ENCODE measurements at regions not wholly inside any gene's neighbourhood (a gene's known extent, or its start where the extent isn't known, plus 50 kb on each side); places are given as distances from the start of the nearest gene placed in this dataset.

DNA sequence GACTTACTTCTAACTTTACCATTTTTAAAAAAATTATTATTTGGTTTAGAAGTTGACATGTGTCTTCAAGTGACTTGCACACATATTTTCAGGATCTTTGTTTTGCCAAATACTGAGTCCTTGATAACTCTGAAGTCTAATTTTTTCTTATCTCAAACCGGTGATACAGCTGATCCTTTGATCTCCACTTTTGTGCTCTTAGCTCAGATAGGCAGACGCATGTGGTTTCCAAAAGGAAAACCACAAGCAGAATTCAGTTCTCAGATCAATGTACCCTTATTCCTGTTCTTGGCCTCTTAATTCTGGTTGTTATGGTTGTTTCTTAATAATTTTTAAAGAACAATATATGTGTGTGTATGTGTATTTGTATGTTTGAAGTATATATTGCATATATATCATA, 238.3 kb upstream of the EDIL3 start (continued):
- TF ChIP-seq, protein P1, sequence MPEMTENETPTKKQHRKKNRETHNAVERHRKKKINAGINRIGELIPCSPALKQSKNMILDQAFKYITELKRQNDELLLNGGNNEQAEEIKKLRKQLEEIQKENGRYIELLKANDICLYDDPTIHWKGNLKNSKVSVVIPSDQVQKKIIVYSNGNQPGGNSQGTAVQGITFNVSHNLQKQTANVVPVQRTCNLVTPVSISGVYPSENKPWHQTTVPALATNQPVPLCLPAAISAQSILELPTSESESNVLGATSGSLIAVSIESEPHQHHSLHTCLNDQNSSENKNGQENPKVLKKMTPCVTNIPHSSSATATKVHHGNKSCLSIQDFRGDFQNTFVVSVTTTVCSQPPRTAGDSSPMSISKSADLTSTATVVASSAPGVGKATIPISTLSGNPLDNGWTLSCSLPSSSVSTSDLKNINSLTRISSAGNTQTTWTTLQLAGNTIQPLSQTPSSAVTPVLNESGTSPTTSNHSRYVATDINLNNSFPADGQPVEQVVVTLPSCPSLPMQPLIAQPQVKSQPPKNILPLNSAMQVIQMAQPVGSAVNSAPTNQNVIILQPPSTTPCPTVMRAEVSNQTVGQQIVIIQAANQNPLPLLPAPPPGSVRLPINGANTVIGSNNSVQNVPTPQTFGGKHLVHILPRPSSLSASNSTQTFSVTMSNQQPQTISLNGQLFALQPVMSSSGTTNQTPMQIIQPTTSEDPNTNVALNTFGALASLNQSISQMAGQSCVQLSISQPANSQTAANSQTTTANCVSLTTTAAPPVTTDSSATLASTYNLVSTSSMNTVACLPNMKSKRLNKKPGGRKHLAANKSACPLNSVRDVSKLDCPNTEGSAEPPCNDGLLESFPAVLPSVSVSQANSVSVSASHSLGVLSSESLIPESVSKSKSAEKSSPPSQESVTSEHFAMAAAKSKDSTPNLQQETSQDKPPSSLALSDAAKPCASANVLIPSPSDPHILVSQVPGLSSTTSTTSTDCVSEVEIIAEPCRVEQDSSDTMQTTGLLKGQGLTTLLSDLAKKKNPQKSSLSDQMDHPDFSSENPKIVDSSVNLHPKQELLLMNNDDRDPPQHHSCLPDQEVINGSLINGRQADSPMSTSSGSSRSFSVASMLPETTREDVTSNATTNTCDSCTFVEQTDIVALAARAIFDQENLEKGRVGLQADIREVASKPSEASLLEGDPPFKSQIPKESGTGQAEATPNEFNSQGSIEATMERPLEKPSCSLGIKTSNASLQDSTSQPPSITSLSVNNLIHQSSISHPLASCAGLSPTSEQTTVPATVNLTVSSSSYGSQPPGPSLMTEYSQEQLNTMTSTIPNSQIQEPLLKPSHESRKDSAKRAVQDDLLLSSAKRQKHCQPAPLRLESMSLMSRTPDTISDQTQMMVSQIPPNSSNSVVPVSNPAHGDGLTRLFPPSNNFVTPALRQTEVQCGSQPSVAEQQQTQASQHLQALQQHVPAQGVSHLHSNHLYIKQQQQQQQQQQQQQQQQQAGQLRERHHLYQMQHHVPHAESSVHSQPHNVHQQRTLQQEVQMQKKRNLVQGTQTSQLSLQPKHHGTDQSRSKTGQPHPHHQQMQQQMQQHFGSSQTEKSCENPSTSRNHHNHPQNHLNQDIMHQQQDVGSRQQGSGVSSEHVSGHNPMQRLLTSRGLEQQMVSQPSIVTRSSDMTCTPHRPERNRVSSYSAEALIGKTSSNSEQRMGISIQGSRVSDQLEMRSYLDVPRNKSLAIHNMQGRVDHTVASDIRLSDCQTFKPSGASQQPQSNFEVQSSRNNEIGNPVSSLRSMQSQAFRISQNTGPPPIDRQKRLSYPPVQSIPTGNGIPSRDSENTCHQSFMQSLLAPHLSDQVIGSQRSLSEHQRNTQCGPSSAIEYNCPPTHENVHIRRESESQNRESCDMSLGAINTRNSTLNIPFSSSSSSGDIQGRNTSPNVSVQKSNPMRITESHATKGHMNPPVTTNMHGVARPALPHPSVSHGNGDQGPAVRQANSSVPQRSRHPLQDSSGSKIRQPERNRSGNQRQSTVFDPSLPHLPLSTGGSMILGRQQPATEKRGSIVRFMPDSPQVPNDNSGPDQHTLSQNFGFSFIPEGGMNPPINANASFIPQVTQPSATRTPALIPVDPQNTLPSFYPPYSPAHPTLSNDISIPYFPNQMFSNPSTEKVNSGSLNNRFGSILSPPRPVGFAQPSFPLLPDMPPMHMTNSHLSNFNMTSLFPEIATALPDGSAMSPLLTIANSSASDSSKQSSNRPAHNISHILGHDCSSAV (CRISPR knock-in tag; IDR thresholded peaks at IDR 0.05; ENCODE audit: borderline replicate concordance): no peak
- TF ChIP-seq ZNF879 (CRISPR knock-in tag; IDR thresholded peaks at IDR 0.05) (no peak), PHF8 (CRISPR knock-in tag; IDR thresholded peaks at IDR 0.05) (no peak), ZFP41 (CRISPR knock-in tag; IDR thresholded peaks at IDR 0.05; ENCODE audit: borderline replicate concordance) (no peak), ZBED4 (CRISPR knock-in tag; IDR thresholded peaks at IDR 0.05; ENCODE audit: borderline replicate concordance) (no peak), FOXK2 (IDR thresholded peaks at IDR 0.05) (no peak)

All from HepG2 (cell line).